ENCODE measurements at regions not wholly inside any gene's neighbourhood (a gene's known extent, or its start where the extent isn't known, plus 50 kb on each side); places are given as distances from the start of the nearest gene placed in this dataset.
"Not testable (repeated sequence)": the region's sequence is repeated elsewhere in the genome, so short reads cannot be mapped to it uniquely, and the experiment has no call there.

GRCh38 chr3:10623578-10624275 lies 118.3 kb upstream of the ATP2B2 start:
- no peak for DNase-seq (ENCODE audit: low read depth in 4 of 4, low spot score in 2 of 4)

GRCh38 chr3:10625323-10625722 lies 119.9 kb upstream of the ATP2B2 start:
- DNase-seq (ENCODE audit: low read depth in 4 of 4, low spot score in 2 of 4) = peak in 2 of 4 donors; percentile 15

GRCh38 chr3:10627884-10628572 lies 122.6 kb upstream of the ATP2B2 start:
- DNase-seq (ENCODE audit: low read depth in 4 of 4, low spot score in 2 of 4) = no peak

GRCh38 chr3:10628891-10629670 lies 123.7 kb upstream of the ATP2B2 start:
- DNase-seq (ENCODE audit: low read depth in 4 of 4, low spot score in 2 of 4) = no peak

- DNase-seq (ENCODE audit: low read depth in 4 of 4, low spot score in 2 of 4) = no peak
These were observed 124.3 kb upstream of the ATP2B2 start for GRCh38 chr3:10629671-10630040.

- DNase-seq (ENCODE audit: low read depth in 4 of 4, low spot score in 2 of 4) = no peak
These were observed 125.8 kb upstream of the ATP2B2 start for GRCh38 chr3:10631224-10631623.

GRCh38 chr3:10632125-10632524 lies 126.7 kb upstream of the ATP2B2 start:
- DNase-seq (ENCODE audit: low read depth in 4 of 4, low spot score in 2 of 4) = no peak

- no peak for DNase-seq (ENCODE audit: low read depth in 4 of 4, low spot score in 2 of 4)
These were observed 127.4 kb upstream of the ATP2B2 start for GRCh38 chr3:10632741-10633140.

GRCh38 chr3:10635446-10636076 lies 130.2 kb upstream of the ATP2B2 start:
- DNase-seq (ENCODE audit: low read depth in 4 of 4, low spot score in 2 of 4) = no peak

- DNase-seq (ENCODE audit: low read depth in 4 of 4, low spot score in 2 of 4) = no peak
These were observed 132.0 kb upstream of the ATP2B2 start for GRCh38 chr3:10637342-10637741.

- no peak for DNase-seq (ENCODE audit: low read depth in 4 of 4, low spot score in 2 of 4)
These were observed 133.1 kb upstream of the ATP2B2 start for GRCh38 chr3:10638466-10638865.

- DNase-seq (ENCODE audit: low read depth in 4 of 4, low spot score in 2 of 4) = no peak
These were observed 136.4 kb upstream of the ATP2B2 start for GRCh38 chr3:10641760-10642159.

- DNase-seq (ENCODE audit: low read depth in 4 of 4, low spot score in 2 of 4) = no peak
These were observed 138.8 kb upstream of the ATP2B2 start for GRCh38 chr3:10644189-10644588.

- no peak for DNase-seq (ENCODE audit: low read depth in 4 of 4, low spot score in 2 of 4)
These were observed 140.4 kb upstream of the ATP2B2 start for GRCh38 chr3:10645800-10646199.

- no peak for DNase-seq (ENCODE audit: low read depth in 4 of 4, low spot score in 2 of 4)
These were observed 141.3 kb upstream of the ATP2B2 start for GRCh38 chr3:10646531-10647335.

GRCh38 chr3:10647376-10647775 lies 142.0 kb upstream of the ATP2B2 start:
- no peak for DNase-seq (ENCODE audit: low read depth in 4 of 4, low spot score in 2 of 4)

GRCh38 chr3:10648181-10648580 lies 142.8 kb upstream of the ATP2B2 start:
- DNase-seq (ENCODE audit: low read depth in 4 of 4, low spot score in 2 of 4) = no peak

- DNase-seq (ENCODE audit: low read depth in 4 of 4, low spot score in 2 of 4) = not testable (repeated sequence)
These were observed 144.1 kb upstream of the ATP2B2 start for GRCh38 chr3:10649463-10649862.

GRCh38 chr3:10651506-10651905 lies 146.1 kb upstream of the ATP2B2 start:
- no peak for DNase-seq (ENCODE audit: low read depth in 4 of 4, low spot score in 2 of 4)

GRCh38 chr3:10653241-10653640 lies 147.9 kb upstream of the ATP2B2 start:
- DNase-seq (ENCODE audit: low read depth in 4 of 4, low spot score in 2 of 4) = no peak

Data from left renal cortex interstitium (tissue), 4 donors.